SU-DHL-6 (cell line): ENCODE measurements at regions not wholly inside any gene's neighbourhood (a gene's known extent, or its start where the extent isn't known, plus 50 kb on each side); places are given as distances from the start of the nearest gene placed in this dataset.

ENCODE experiments used
- H2AFZ ChIP-seq: fragments of 200-600 bp; sonication (generic); 2 replicates; pipeline ENCODE4 v1.6.1; 2014; ENCODE audit warnings: low read depth, mild to moderate bottlenecking, moderate library complexity, mixed read lengths, antibody characterized with exemption, low read length; ENCODE audit not compliant: severe bottlenecking
- H3F3A ChIP-seq: fragments of 200-600 bp; shearing (Covaris generic); 2 replicates; pipeline ENCODE4 v1.6.0; 2016; ENCODE audit warnings: antibody characterized with exemption, mild to moderate bottlenecking; ENCODE audit not compliant: insufficient read depth
- H3K27ac ChIP-seq: fragments of 200-600 bp; sonication (generic); 2 replicates; pipeline ENCODE4 v1.5.1; 2016; ENCODE audit warnings: low read depth, mild to moderate bottlenecking, low read length, moderate library complexity, mixed read lengths
- H3K27me3 ChIP-seq: fragments of 200-600 bp; sonication (generic), shearing (Covaris generic); 2 replicates; pipeline ENCODE4 v1.6.0; 2014; ENCODE audit warnings: mild to moderate bottlenecking, low read length
- H3K36me3 ChIP-seq: fragments of 200-600 bp; sonication (generic); 2 replicates; pipeline ENCODE4 v1.6.1; 2014; ENCODE audit warnings: mild to moderate bottlenecking, low read length, mixed read lengths
- H3K4me2 ChIP-seq: fragments of 300-600, 200-600 bp; shearing (Covaris generic), sonication (generic); 2 replicates; pipeline ENCODE4 v1.6.0; 2014; ENCODE audit warnings: low read length, low read depth, mild to moderate bottlenecking; ENCODE audit not compliant: poor library complexity, severe bottlenecking
- H3K4me3 ChIP-seq: fragments of 200-600 bp; sonication (generic); 2 replicates; pipeline ENCODE4 v1.5.1; 2014; ENCODE audit warnings: antibody characterized with exemption, low read length, mild to moderate bottlenecking, mixed read lengths; ENCODE audit not compliant: insufficient read depth, poor library complexity, severe bottlenecking
- H3K79me2 ChIP-seq: fragments of 200-600 bp; sonication (generic); 2 replicates; pipeline ENCODE4 v1.6.1; 2014; ENCODE audit warnings: mild to moderate bottlenecking, low read length, moderate library complexity; ENCODE audit not compliant: insufficient read depth
- H3K9ac ChIP-seq: fragments of 200-600 bp; sonication (generic); 2 replicates; pipeline ENCODE4 v1.7.0; 2014; ENCODE audit warnings: mild to moderate bottlenecking, low read length
- H3K9me2 ChIP-seq: fragments of 200-600 bp; sonication (generic); replicated peaks from 2 replicates; pipeline ENCODE4 v1.6.1; 2014; ENCODE audit warnings: low read length; ENCODE audit not compliant: insufficient read depth
- H3K9me3 ChIP-seq: fragments of 200-600 bp; sonication (generic); 2 replicates; pipeline ENCODE4 v1.6.1; 2014; ENCODE audit warnings: low read length, mixed read lengths; ENCODE audit not compliant: insufficient read depth
- H4K20me1 ChIP-seq: fragments of 200-600 bp; sonication (generic); 2 replicates; pipeline ENCODE4 v1.6.1; 2014; ENCODE audit warnings: low read depth, mild to moderate bottlenecking, antibody characterized with exemption, low read length, moderate library complexity, mixed read lengths
- CTCF ChIP-seq: fragments of 200-600 bp; sonication (generic); IDR thresholded peaks from one replicate; pipeline ENCODE4 v1.5.1; 2017; ENCODE audit warnings: antibody characterized with exemption, mild to moderate bottlenecking, low read length, moderate library complexity; ENCODE audit not compliant: insufficient read depth, poor library complexity, severe bottlenecking
- EZH2phosphoT487 ChIP-seq: fragments of 200-600 bp; sonication (generic), shearing (Covaris generic); conservative IDR thresholded peaks from 2 replicates; pipeline ENCODE4 v1.6.1; 2018; ENCODE audit warnings: mild to moderate bottlenecking, antibody characterized with exemption, low read length, moderate library complexity, mixed read lengths

GRCh38 chr7:113652501-113652900, 266.3 kb downstream of the PPP1R3A start:
- Histone ChIP-seq H3K4me3 (no peak overlapping the region), H3K27me3 (no peaks in the 10 kb centered on the region), H4K20me1 (no peaks in the 10 kb centered on the region)

GRCh38 chr7:113649556-113649955, 269.3 kb downstream of the PPP1R3A start:
- no peak overlapping the region for H3K4me3 ChIP-seq
- H3K9ac ChIP-seq, result no peak overlapping the region
- H3K4me2 ChIP-seq, result no peak overlapping the region
- no peaks in the 10 kb centered on the region for H3K9me3 ChIP-seq
- no peaks in the 10 kb centered on the region for H4K20me1 ChIP-seq
- H3K27me3 ChIP-seq, result no peaks in the 10 kb centered on the region
- H2AFZ ChIP-seq, result no peak overlapping the region
- H3K79me2 ChIP-seq, result no peaks in the 10 kb centered on the region
- H3K36me3 ChIP-seq, result no peaks in the 10 kb centered on the region
- no peaks in the 10 kb centered on the region for H3K9me2 ChIP-seq
- no peaks in the 10 kb centered on the region for H3F3A ChIP-seq
- no peak for TF ChIP-seq CTCF
- TF ChIP-seq EZH2phosphoT487, result no peak
- H3K27ac ChIP-seq, result no peak overlapping the region

More at GRCh38 chr7:113652501-113652900, 266.3 kb downstream of the PPP1R3A start:
- Histone ChIP-seq H3K27ac (no peak overlapping the region), H3K79me2 (no peaks in the 10 kb centered on the region), H3K4me2 (no peak overlapping the region), H2AFZ (no peak overlapping the region), H3K9me3 (no peaks in the 10 kb centered on the region), H3K9me2 (no peaks in the 10 kb centered on the region), H3K36me3 (no peaks in the 10 kb centered on the region), H3K9ac (no peak overlapping the region), H3F3A (no peaks in the 10 kb centered on the region)
- TF ChIP-seq CTCF (no peak), EZH2phosphoT487 (no peak)

GRCh38 chr7:113639221-113639620, 279.6 kb downstream of the PPP1R3A start:
- no peaks in the 10 kb centered on the region for H3K9me2 ChIP-seq
- H3K4me3 ChIP-seq, result no peak overlapping the region
- H3K4me2 ChIP-seq, result no peak overlapping the region
- H2AFZ ChIP-seq, result no peak overlapping the region
- no peaks in the 10 kb centered on the region for H3K36me3 ChIP-seq
- H3K27me3 ChIP-seq, result no peaks in the 10 kb centered on the region
- H3K79me2 ChIP-seq, result no peaks in the 10 kb centered on the region
- H4K20me1 ChIP-seq, result no peaks in the 10 kb centered on the region
- no peak overlapping the region for H3K9ac ChIP-seq
- no peaks in the 10 kb centered on the region for H3F3A ChIP-seq
- H3K9me3 ChIP-seq, result no peaks in the 10 kb centered on the region
- TF ChIP-seq CTCF, result no peak
- no peak for TF ChIP-seq EZH2phosphoT487
- no peak overlapping the region for H3K27ac ChIP-seq
